Embryonic facial prominence (tissue), 1 donor: ENCODE measurements at regions not wholly inside any gene's neighbourhood (a gene's known extent, or its start where the extent isn't known, plus 50 kb on each side); places are given as distances from the start of the nearest gene placed in this dataset.
A peak's percentile ranks its signal among the peaks of the same experiment; 100 is the strongest.

ENCODE experiments used
- DNase-seq: peaks from one replicate; pipeline ENCODE4 v3.0.0-alpha.2; 2016; ENCODE audit errors: extremely low spot score

GRCh38 chr1:58891347-58891746 lies 107.5 kb upstream of the JUN start:
- no peak for DNase-seq

DNA sequence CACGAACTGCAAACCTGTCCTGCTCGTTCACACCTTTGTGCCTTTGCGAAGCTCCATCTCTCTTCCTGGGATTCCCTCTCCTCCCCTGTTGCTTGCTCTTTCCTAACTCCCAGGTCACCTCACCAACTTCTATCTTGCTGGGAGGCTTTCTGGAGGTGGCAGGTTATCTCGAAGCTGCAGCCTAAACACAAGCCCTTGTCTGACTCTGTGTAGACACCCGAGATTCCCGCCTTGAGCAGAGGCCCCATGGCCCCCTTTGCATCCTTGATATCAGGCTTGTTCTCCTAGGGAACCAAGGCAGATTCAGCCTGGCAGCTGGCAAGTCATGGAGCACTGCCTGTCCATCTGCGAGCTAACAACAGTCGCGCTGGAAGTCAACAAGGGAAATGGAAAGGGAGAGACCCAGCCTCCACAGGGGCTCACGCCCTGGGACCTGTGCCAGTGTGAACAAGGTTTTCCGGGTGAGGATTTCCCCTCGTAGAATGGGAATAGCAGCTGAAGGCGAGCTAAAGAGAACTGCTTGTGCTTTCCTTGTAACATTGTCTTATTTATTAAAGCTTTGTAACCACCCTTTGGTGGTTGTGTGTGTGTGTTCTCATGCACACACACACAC lies 109.5 kb upstream of the JUN start:
- no peak for DNase-seq

GRCh38 chr1:58895082-58895481 lies 111.2 kb upstream of the JUN start:
- no peak for DNase-seq

GRCh38 chr1:58895559-58896145 lies 111.8 kb upstream of the JUN start:
- DNase-seq: no peak

GRCh38 chr1:58896246-58897183 lies 112.7 kb upstream of the JUN start:
- no peak for DNase-seq

DNA sequence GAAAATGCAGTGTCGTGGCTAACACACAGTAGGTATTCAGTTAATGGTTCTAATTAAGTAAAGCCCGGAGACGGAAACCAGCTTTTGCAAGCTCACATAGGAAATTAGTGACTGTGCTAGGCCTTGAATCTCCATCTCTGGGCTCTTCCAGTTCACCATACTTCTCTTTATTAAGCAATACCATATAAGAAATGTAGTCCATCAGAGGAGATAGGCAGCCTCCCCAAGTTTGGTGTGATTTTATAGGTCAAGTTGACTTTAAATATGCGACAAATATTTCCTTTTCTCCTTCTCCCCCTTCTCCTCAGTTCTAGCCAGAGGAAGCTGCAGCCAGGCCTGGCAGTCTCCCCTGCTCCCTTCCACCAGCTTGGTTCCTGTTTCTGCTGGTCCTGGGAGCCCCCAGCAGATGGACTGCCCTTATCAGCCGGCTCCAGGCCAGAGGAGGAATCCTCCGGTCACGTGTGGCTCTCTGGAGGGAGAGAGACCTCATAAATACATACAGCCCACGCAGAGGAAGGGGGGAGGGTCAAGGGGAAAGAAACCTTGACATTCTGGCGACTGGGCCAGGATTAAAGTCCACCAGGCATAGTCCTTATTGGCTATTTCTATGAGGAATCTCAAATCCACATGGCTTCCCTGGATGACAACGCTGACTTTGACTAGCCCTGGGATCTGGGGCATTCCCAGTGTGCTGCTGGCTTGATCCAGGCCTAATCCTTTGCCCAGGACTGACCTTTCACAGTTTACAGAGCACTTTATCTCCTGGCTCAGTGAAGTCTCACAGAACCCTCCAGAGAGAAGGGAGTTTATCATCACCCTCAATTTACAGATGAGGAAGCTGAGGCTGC lies 115.1 kb upstream of the JUN start:
- no peak for DNase-seq

- DNase-seq: no peak
Measured at GRCh38 chr1:58899587-58900271, 115.9 kb upstream of the JUN start.

DNA sequence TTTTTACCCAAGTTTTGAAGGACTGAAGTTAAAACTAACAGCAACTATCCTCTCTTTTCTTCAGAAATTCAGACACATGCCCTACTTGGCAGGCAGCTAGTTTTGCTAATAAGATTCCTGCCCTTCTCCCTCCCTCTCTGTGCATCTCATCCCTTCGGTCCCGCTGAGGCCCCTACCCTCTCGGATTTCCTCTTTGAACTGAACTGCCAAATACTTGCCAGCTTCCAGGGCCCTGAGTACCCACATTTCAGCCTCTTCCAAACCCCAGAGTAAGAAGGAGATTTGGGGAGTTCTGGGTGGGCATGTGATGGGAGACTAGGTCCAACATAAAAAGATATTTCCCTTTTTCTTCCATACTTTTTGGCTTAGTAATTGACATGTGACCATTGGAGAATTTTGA lies 116.5 kb upstream of the JUN start:
- no peak for DNase-seq

GRCh38 chr1:58901008-58901407 lies 117.2 kb upstream of the JUN start:
- DNase-seq: no peak

DNA sequence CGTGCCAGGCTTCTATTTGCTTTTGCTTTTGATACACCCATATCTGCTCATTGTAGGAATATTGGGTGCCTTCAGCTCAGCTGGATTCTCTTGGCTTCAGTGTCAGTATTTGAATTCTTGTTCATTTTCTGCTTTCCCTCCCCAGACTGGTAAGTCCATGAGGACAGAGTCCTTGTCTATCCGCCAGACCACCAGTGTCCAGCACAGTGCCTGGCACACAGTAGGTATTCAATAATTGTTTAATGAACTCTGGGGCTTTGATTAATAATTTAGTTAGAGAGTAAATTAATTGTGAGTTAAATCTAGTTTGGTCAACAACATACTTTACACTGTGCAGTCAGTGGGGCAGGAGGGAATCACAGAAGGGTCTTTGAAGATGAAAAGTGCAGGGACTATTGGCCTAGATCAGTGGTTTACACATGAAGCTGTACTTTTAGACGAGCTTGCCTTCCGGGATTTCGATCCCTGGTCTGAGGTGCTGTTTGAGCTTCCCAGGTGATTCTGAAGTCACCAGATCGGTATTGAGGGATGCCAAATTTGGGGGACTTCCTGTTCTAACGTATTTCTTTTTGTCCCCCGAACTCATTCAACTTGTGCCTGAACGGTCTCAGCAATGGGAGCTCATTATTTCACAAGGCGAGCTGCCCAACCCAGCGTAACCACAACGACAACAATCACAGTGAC lies 119.1 kb upstream of the JUN start:
- no peak for DNase-seq

GRCh38 chr1:58903514-58904298 lies 119.9 kb upstream of the JUN start:
- peak; percentile 65 for DNase-seq

DNA sequence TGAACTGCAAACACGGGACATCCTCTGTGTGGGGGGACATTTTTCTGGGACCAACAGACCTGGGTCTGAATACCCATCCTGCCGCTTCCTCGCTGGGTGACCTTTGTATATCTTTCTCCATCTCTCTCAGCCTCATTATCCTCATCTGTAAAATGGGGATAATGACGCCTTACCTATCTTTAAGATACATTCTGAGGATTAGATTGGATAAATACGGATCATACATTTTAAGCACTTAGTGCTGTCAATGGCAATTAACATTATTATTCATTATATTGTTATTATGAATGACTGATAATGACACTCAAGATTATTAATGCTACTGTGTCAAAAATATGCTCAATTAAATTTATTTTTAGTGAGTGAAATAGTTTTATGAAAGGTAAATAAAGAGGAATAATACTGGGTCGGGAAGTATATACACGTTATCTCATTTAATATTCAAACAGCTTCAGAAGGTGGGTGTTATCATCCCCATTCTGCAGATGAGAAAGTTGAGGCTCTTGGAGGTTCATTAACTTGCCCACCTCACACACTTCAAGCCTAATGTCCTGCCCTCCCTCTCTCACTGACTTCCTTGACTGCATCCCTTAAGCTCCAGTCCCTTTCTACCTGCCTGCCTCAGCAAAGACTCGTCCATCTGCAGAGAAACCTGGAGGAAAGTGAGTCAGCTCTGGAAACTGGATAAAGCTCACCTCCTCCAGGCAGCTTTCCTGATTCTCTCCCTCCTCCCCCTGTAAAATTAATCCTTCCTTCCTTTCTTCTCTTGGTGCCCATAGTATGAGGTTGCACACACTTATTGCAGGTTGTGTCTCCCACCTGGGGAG lies 120.7 kb upstream of the JUN start:
- DNase-seq: no peak

DNA sequence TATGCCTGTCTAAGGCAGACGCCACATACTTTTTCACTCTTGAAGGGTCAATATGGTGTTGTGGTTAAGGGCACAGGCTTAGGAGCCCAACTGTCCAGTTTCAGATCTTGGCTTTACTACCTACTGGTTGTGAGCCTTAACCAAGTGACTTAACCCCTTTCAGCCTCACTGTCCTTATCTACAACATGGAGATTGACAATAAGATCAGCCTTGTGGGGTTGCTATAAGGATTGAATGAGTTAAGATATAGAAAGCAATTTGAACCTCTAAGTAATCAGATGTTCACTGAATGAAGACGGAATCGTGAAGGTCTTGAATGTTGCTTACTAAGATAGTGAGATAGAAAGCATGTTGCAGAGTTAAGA lies 121.3 kb upstream of the JUN start:
- no peak for DNase-seq

DNA sequence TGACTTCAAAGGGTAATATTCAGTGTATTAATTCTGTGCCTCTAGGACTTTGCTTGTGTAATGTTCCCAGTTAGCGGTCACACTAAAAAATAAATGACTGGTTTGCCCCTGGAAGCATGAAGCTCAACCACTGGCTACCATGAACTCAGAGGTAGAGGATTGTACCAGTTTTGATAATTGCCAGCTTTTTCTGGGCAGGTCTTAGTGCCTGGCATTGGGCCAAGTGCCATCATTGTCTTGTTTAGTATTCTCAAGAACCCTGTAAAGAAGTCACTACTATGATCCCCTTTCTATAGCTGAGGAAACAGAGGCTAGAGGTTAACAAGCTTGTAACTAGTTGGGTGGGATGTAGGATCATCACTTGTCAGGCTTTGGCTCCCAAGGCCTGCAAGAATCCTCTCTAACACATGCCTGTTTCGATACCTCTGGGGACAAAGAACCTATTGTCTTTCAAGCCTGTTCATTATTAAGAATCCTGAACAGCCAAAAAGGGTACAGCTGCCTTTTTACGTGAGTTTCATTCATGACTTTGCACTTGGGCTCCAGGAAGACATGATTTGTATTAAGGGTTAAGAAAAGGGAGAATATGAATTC lies 121.9 kb upstream of the JUN start:
- DNase-seq: no peak

DNA sequence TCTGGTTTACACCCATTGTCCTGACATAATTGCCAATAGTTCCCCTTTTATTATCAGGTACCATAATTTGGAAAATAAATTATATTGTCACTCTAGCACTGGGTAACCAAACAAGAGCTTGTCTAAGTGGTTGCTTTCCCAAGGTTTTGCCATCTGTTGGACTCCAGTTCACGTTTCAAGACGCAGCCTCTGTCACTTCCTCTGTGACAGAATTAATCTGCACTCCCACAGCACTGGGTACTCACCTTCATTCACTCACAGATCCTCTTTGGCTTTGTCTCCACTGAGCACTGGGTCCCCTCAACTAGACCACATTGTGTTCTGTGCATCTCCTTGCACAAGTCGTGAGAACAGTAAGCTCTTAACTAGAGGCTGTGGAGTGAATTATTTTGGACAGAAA lies 123.6 kb upstream of the JUN start:
- DNase-seq: no peak

- no peak for DNase-seq
Measured at GRCh38 chr1:58908561-58909560, 125.0 kb upstream of the JUN start.

GRCh38 chr1:58909914-58910681 lies 126.3 kb upstream of the JUN start:
- DNase-seq: no peak
